PC-9 (cell line): ENCODE measurements at regions not wholly inside any gene's neighbourhood (a gene's known extent, or its start where the extent isn't known, plus 50 kb on each side); places are given as distances from the start of the nearest gene placed in this dataset.
"Not testable (repeated sequence)": the region's sequence is repeated elsewhere in the genome, so short reads cannot be mapped to it uniquely, and the experiment has no call there.

Experiments used
- BruUV-seq: library from RNA; stranded (reverse); fragments of 400-500 nt; replicated peaks from 2 replicates; lab custom pipeline; 2021; lab: Mats Ljungman, UMichigan
- CTCF ChIA-PET: fragments of 300-600 bp; sonication (Branson Sonifier 250); formaldehyde crosslinking; loops from one replicate; lab custom pipeline; 2022; ENCODE audit warnings: antibody characterized with exemption; lab: Charles Lee
- POLR2A ChIA-PET: fragments of 300-600 bp; sonication (Branson Sonifier 250); formaldehyde crosslinking; loops from one replicate; lab custom pipeline; 2022; ENCODE audit warnings: antibody characterized with exemption; ENCODE audit not compliant: unreplicated experiment; lab: Charles Lee
- DNase-seq, 2 experiments: peaks; one replicate each; pipeline versions ENCODE4 v3.0.0 to v3.0.0-alpha.2; 2015 to 2022; ENCODE audit warnings: mixed read lengths in 1 of 2
- H2AFZ ChIP-seq: fragments of 200-600 bp; sonication (generic); 2 replicates; pipeline ENCODE4 v1.8.1; 2017; ENCODE audit warnings: antibody characterized with exemption
- H3F3A ChIP-seq: fragments of 200-600 bp; sonication (generic); 2 replicates; pipeline ENCODE4 v1.8.1; 2017; ENCODE audit warnings: antibody characterized with exemption, mild to moderate bottlenecking, low read depth; ENCODE audit not compliant: insufficient read depth
- H3K27ac ChIP-seq: fragments of 200-600 bp; sonication (generic); 2 replicates; pipeline ENCODE4 v1.6.1; 2016; ENCODE audit warnings: mixed run types
- H3K27me3 ChIP-seq: fragments of 200-600 bp; sonication (generic); 2 replicates; pipeline ENCODE4 v1.6.1; 2016; ENCODE audit warnings: low read depth, mixed run types; ENCODE audit not compliant: insufficient read depth
- H3K36me3 ChIP-seq: fragments of 200-600 bp; sonication (generic); 2 replicates; pipeline ENCODE4 v1.6.1; 2016; ENCODE audit warnings: low read depth, mixed run types
- H3K4me1 ChIP-seq: fragments of 200-600 bp; sonication (generic); replicated peaks from 2 replicates; pipeline ENCODE4 v1.6.1; 2016; ENCODE audit warnings: mixed run types; ENCODE audit not compliant: insufficient read depth
- H3K4me2 ChIP-seq: fragments of 200-600 bp; sonication (generic); 2 replicates; pipeline ENCODE4 v1.6.1; 2017; ENCODE audit warnings: mixed run types
- H3K4me3 ChIP-seq: fragments of 200-600 bp; sonication (generic); 2 replicates; pipeline ENCODE4 v1.6.1; 2016; ENCODE audit warnings: mixed run types
- H3K79me2 ChIP-seq: fragments of 200-600 bp; sonication (generic); 2 replicates; pipeline ENCODE4 v1.6.1; 2017; ENCODE audit warnings: low read depth, mixed run types
- H3K9me2 ChIP-seq: fragments of 200-600 bp; sonication (generic); 2 replicates; pipeline ENCODE4 v1.8.1; 2017; ENCODE audit warnings: mild to moderate bottlenecking; ENCODE audit not compliant: insufficient read depth
- H3K9me3 ChIP-seq: fragments of 200-600 bp; sonication (generic); 2 replicates; pipeline ENCODE4 v1.8.1; 2016; ENCODE audit warnings: low read depth; ENCODE audit not compliant: insufficient read depth
- H4K20me1 ChIP-seq: fragments of 200-600 bp; sonication (generic); 2 replicates; pipeline ENCODE4 v1.8.1; 2017; ENCODE audit not compliant: insufficient read depth
- intact Hi-C: fragments of 100-400 bp; cut with micrococcal nuclease; formaldehyde crosslinking; loops from one replicate; pipeline ENCODE4 v1.10.0; 2022; ENCODE audit not compliant: unreplicated experiment

GRCh38 chr7:32741853-32742476 is 149.6 kb downstream of the KBTBD2 start:
- H3K27me3 ChIP-seq, H4K20me1 ChIP-seq, H3K27ac ChIP-seq, intact Hi-C loops, H3K4me3 ChIP-seq, H3K4me1 ChIP-seq, H3K36me3 ChIP-seq, CTCF ChIA-PET, H2AFZ ChIP-seq, H3K9me3 ChIP-seq, H3K4me2 ChIP-seq, H3K9me2 ChIP-seq, BruUV-seq, H3K79me2 ChIP-seq, H3F3A ChIP-seq, DNase-seq: not testable (repeated sequence)
- POLR2A ChIA-PET, result interaction anchor here (0.6 kb wide), 1 partner anchor 860 kb away, joined by 3 read pairs; no protein-coding TSS in a partner anchor

- POLR2A ChIA-PET, BruUV-seq, H3K9me3 ChIP-seq, H3K36me3 ChIP-seq, H2AFZ ChIP-seq, H4K20me1 ChIP-seq, CTCF ChIA-PET, H3K4me1 ChIP-seq, H3K79me2 ChIP-seq, H3K27ac ChIP-seq, H3K4me3 ChIP-seq, DNase-seq, H3K9me2 ChIP-seq, H3K4me2 ChIP-seq, intact Hi-C loops, H3K27me3 ChIP-seq, H3F3A ChIP-seq: not testable (repeated sequence)
Measured at GRCh38 chr7:32739749-32740148, 151.8 kb downstream of the KBTBD2 start.

DNA sequence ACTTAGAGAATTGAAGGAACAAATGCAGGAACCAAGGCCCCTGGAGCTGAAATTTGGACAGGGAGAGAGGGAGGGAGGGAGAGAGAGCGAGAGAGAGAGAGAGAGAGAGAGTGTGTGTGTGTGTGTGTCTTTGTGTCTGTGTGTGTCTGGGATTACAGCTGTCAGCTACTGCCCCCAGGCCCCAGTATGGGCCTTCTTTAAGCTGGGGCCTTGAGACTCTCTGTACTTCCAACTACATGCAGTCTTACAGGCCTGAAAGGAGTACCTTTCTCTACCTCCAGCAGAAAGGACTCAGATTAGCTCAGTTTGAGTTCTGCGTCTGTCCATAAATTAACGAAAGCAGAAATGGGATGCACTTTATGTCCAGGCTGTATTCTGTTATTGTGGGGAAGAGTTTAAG is 153.2 kb downstream of the KBTBD2 start:
- H4K20me1 ChIP-seq, H3K4me1 ChIP-seq, intact Hi-C loops, DNase-seq, H3K9me3 ChIP-seq, H3K9me2 ChIP-seq, H3K4me3 ChIP-seq, BruUV-seq, H2AFZ ChIP-seq, POLR2A ChIA-PET, H3F3A ChIP-seq, H3K79me2 ChIP-seq, H3K27ac ChIP-seq, H3K36me3 ChIP-seq, CTCF ChIA-PET, H3K4me2 ChIP-seq, H3K27me3 ChIP-seq: not testable (repeated sequence)

- H3K9me3 ChIP-seq, H4K20me1 ChIP-seq, BruUV-seq, H3K4me2 ChIP-seq, H3K4me1 ChIP-seq, intact Hi-C loops, H3K36me3 ChIP-seq, H3K27me3 ChIP-seq, H2AFZ ChIP-seq, DNase-seq, H3K4me3 ChIP-seq, H3K27ac ChIP-seq, H3K9me2 ChIP-seq, H3F3A ChIP-seq, POLR2A ChIA-PET, CTCF ChIA-PET: not testable (repeated sequence)
- peaks cover 12% of the 10 kb centered on the region; the same call in 1 of the 2 replicates for H3K79me2 ChIP-seq
Measured at GRCh38 chr7:32732767-32733166, 158.8 kb downstream of the KBTBD2 start.

DNA sequence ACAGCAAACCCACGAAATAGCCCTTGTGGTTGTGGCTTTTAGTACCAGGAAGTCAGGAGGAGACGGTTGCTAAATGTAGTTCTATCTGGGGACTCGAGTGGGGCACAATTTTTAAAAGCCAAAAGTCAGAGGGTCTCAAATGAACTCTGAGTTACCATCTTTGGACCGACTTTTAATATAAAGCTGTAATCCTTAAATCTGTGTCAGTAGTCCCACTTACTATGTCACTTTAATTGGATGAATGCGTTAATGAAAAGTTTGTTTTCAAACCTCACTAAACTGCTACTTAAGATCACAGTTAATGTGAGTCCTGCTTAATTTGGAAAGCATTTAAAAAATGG is 162.3 kb downstream of the KBTBD2 start:
- POLR2A ChIA-PET, H3K27ac ChIP-seq, H3K36me3 ChIP-seq, H3K79me2 ChIP-seq, DNase-seq, BruUV-seq, H3K27me3 ChIP-seq, H4K20me1 ChIP-seq, H3K9me3 ChIP-seq, CTCF ChIA-PET, H3K9me2 ChIP-seq: not testable (repeated sequence)
- Histone ChIP-seq H3F3A (peaks cover 11% of the 10 kb centered on the region; the same call in 1 of the 2 replicates), H3K4me3 (peak overlapping the region; percentile 63), H2AFZ (peak overlapping the region; percentile 82), H3K4me2 (peak overlapping the region; percentile 82), H3K4me1 (peaks cover 14% of the 10 kb centered on the region)
- intact Hi-C loops, result loop anchor here (2.0 to 5.0 kb wide), 2 partner anchors 62 to 235 kb away; partner anchors contain the start of gene AVL9

- BruUV-seq, H4K20me1 ChIP-seq, H3K79me2 ChIP-seq, H3K9me3 ChIP-seq, H3K27me3 ChIP-seq, POLR2A ChIA-PET, CTCF ChIA-PET, H3K9me2 ChIP-seq, H3K36me3 ChIP-seq: not testable (repeated sequence)
- Histone ChIP-seq H2AFZ (peak overlapping the region; percentile 82), H3K27ac (peak overlapping the region; percentile 55; the same call in 1 of the 2 replicates), H3K4me2 (peak overlapping the region; percentile 82), H3F3A (peaks cover 11% of the 10 kb centered on the region; the same call in 1 of the 2 replicates), H3K4me3 (peak overlapping the region; percentile 63), H3K4me1 (peaks cover 14% of the 10 kb centered on the region)
- DNase-seq, result peak; percentile 63 to 78
- intact Hi-C loops, result loop anchor here (2.0 to 5.0 kb wide), 2 partner anchors 61 to 234 kb away; partner anchors contain the start of gene AVL9
Measured at GRCh38 chr7:32728412-32729334, 162.9 kb downstream of the KBTBD2 start.
